NCI-H345 treated with DMSO at 0.1 percent for 48 hours (cell line): ENCODE measurements at regions not wholly inside any gene's neighbourhood (a gene's known extent, or its start where the extent isn't known, plus 50 kb on each side); places are given as distances from the start of the nearest gene placed in this dataset.
"Not testable (repeated sequence)": the region's sequence is repeated elsewhere in the genome, so short reads cannot be mapped to it uniquely, and the experiment has no call there.

Experiments
- DNase-seq: peaks from one replicate; lab custom pipeline; 2025; ENCODE audit not compliant: unreplicated experiment; lab: John Stamatoyannopoulos, UW

- DNase-seq = no peak
These were observed 444.2 kb downstream of the SOX9 start for GRCh38 chr17:72565006-72565405.

GRCh38 chr17:72565758-72566157 is 444.9 kb downstream of the SOX9 start:
- DNase-seq = no peak

- DNase-seq = no peak
These were observed 446.1 kb downstream of the SOX9 start for GRCh38 chr17:72566671-72567484.

GRCh38 chr17:72567774-72568173 is 447.0 kb downstream of the SOX9 start:
- DNase-seq = no peak

- peak; percentile 67 for DNase-seq
These were observed 448.5 kb downstream of the SOX9 start for GRCh38 chr17:72569148-72569946.

GRCh38 chr17:72571813-72572396 is 451.1 kb downstream of the SOX9 start:
- DNase-seq = no peak

- DNase-seq = no peak
These were observed 452.0 kb downstream of the SOX9 start for GRCh38 chr17:72572604-72573491.

- DNase-seq = not testable (repeated sequence)
These were observed 452.6 kb downstream of the SOX9 start for GRCh38 chr17:72573492-72573801.

- no peak for DNase-seq
These were observed 454.1 kb downstream of the SOX9 start for GRCh38 chr17:72574675-72575510.

- no peak for DNase-seq
These were observed 454.9 kb downstream of the SOX9 start for GRCh38 chr17:72575542-72576233.

- no peak for DNase-seq
These were observed 455.5 kb downstream of the SOX9 start for GRCh38 chr17:72576289-72576759.

- no peak for DNase-seq
These were observed 458.1 kb downstream of the SOX9 start for GRCh38 chr17:72578817-72579470.

GRCh38 chr17:72579990-72580320 is 459.1 kb downstream of the SOX9 start:
- DNase-seq = no peak

- peak; percentile 98 for DNase-seq
These were observed 459.7 kb downstream of the SOX9 start for GRCh38 chr17:72580321-72581127.

- no peak for DNase-seq
These were observed 466.3 kb downstream of the SOX9 start for GRCh38 chr17:72587156-72587555.

GRCh38 chr17:72587773-72588511 is 467.1 kb downstream of the SOX9 start:
- DNase-seq = no peak

- no peak for DNase-seq
These were observed 467.7 kb downstream of the SOX9 start for GRCh38 chr17:72588561-72588960.

- DNase-seq = peak; percentile 77
These were observed 468.1 kb downstream of the SOX9 start for GRCh38 chr17:72588961-72589360.
